Memory B cell (primary cell): ENCODE measurements at regions not wholly inside any gene's neighbourhood (a gene's known extent, or its start where the extent isn't known, plus 50 kb on each side); places are given as distances from the start of the nearest gene placed in this dataset.

Source experiments
- ATAC-seq: fragments of 150-1000 bp; cut with Tn5 transposase; 2 replicates; pipeline ENCODE4 v1.10.0; 2021; ENCODE audit warnings: low read depth, mild to moderate bottlenecking, moderate library complexity
- DNase-seq, 2 donors: peaks; one replicate each; pipeline ENCODE4 v3.0.0; 2022; ENCODE audit warnings: low spot score in 2 of 2
- H3K27ac Mint-ChIP-seq: one replicate; pipeline ENCODE4 v1.8.0; 2022; ENCODE audit warnings: mild to moderate bottlenecking, moderate library complexity, mixed read lengths
- H3K27me3 Mint-ChIP-seq: one replicate; pipeline ENCODE4 v1.8.0; 2022; ENCODE audit warnings: mixed read lengths
- H3K36me3 Mint-ChIP-seq: one replicate; pipeline ENCODE4 v1.8.0; 2022; ENCODE audit warnings: mild to moderate bottlenecking, mixed read lengths
- H3K4me1 Mint-ChIP-seq: one replicate; pipeline ENCODE4 v1.8.0; 2022; ENCODE audit warnings: mixed read lengths
- H3K4me3 Mint-ChIP-seq: one replicate; pipeline ENCODE4 v1.8.0; 2022; ENCODE audit warnings: mild to moderate bottlenecking, moderate library complexity, mixed read lengths
- H3K9me3 Mint-ChIP-seq: one replicate; pipeline ENCODE4 v1.8.0; 2022; ENCODE audit warnings: mixed read lengths

GRCh38 chr7:113825832-113826231, 93.0 kb downstream of the PPP1R3A start:
- Mint-ChIP-seq H3K27ac (no peak overlapping the region), H3K4me1 (no peaks in the 10 kb centered on the region), H3K27me3 (no peaks in the 10 kb centered on the region), H3K4me3 (no peak overlapping the region), H3K36me3 (no peaks in the 10 kb centered on the region), H3K9me3 (no peaks in the 10 kb centered on the region)
- DNase-seq (no peak), ATAC-seq (no peak)

- H3K27me3 Mint-ChIP-seq: no peaks in the 10 kb centered on the region
- H3K9me3 Mint-ChIP-seq: no peaks in the 10 kb centered on the region
- no peaks in the 10 kb centered on the region for H3K4me1 Mint-ChIP-seq
- no peak for DNase-seq
- H3K36me3 Mint-ChIP-seq: no peaks in the 10 kb centered on the region
- H3K4me3 Mint-ChIP-seq: no peak overlapping the region
- H3K27ac Mint-ChIP-seq: no peak overlapping the region
- ATAC-seq: no peak
These were observed 94.5 kb downstream of the PPP1R3A start for GRCh38 chr7:113824117-113824823.

- Mint-ChIP-seq H3K36me3 (no peaks in the 10 kb centered on the region), H3K4me3 (no peak overlapping the region), H3K9me3 (no peaks in the 10 kb centered on the region), H3K4me1 (no peaks in the 10 kb centered on the region), H3K27ac (no peak overlapping the region), H3K27me3 (no peaks in the 10 kb centered on the region)
- DNase-seq (no peak), ATAC-seq (no peak)
These were observed 99.3 kb downstream of the PPP1R3A start for GRCh38 chr7:113819474-113819873.

GRCh38 chr7:113816639-113817038, 102.2 kb downstream of the PPP1R3A start:
- ATAC-seq (no peak), DNase-seq (no peak)
- Mint-ChIP-seq H3K36me3 (no peaks in the 10 kb centered on the region), H3K4me3 (no peak overlapping the region), H3K27me3 (no peaks in the 10 kb centered on the region), H3K9me3 (no peaks in the 10 kb centered on the region), H3K4me1 (no peaks in the 10 kb centered on the region), H3K27ac (no peak overlapping the region)

- H3K9me3 Mint-ChIP-seq: no peaks in the 10 kb centered on the region
- no peak overlapping the region for H3K4me3 Mint-ChIP-seq
- H3K27ac Mint-ChIP-seq: no peak overlapping the region
- ATAC-seq (no peak), DNase-seq (no peak)
- H3K36me3 Mint-ChIP-seq: no peaks in the 10 kb centered on the region
- no peaks in the 10 kb centered on the region for H3K4me1 Mint-ChIP-seq
- H3K27me3 Mint-ChIP-seq: no peaks in the 10 kb centered on the region
These were observed 105.3 kb downstream of the PPP1R3A start for GRCh38 chr7:113813471-113813870.

- H3K9me3 Mint-ChIP-seq: no peaks in the 10 kb centered on the region
- no peak overlapping the region for H3K4me3 Mint-ChIP-seq
- ATAC-seq: no peak
- no peak for DNase-seq
- H3K27me3 Mint-ChIP-seq: no peaks in the 10 kb centered on the region
- no peak overlapping the region for H3K27ac Mint-ChIP-seq
- H3K4me1 Mint-ChIP-seq: no peaks in the 10 kb centered on the region
- no peaks in the 10 kb centered on the region for H3K36me3 Mint-ChIP-seq
These were observed 106.1 kb downstream of the PPP1R3A start for GRCh38 chr7:113812591-113813255.

- H3K4me3 Mint-ChIP-seq: no peak overlapping the region
- no peaks in the 10 kb centered on the region for H3K9me3 Mint-ChIP-seq
- no peaks in the 10 kb centered on the region for H3K27me3 Mint-ChIP-seq
- H3K4me1 Mint-ChIP-seq: no peaks in the 10 kb centered on the region
- no peak for ATAC-seq
- no peak for DNase-seq
- H3K36me3 Mint-ChIP-seq: no peaks in the 10 kb centered on the region
- H3K27ac Mint-ChIP-seq: no peak overlapping the region
These were observed 108.6 kb downstream of the PPP1R3A start for GRCh38 chr7:113810080-113810744.

GRCh38 chr7:113809581-113809980, 109.2 kb downstream of the PPP1R3A start:
- H3K4me1 Mint-ChIP-seq: no peaks in the 10 kb centered on the region
- DNase-seq (no peak), ATAC-seq (no peak)
- H3K4me3 Mint-ChIP-seq: no peak overlapping the region
- H3K27ac Mint-ChIP-seq: no peak overlapping the region
- no peaks in the 10 kb centered on the region for H3K36me3 Mint-ChIP-seq
- no peaks in the 10 kb centered on the region for H3K27me3 Mint-ChIP-seq
- H3K9me3 Mint-ChIP-seq: no peaks in the 10 kb centered on the region

- Mint-ChIP-seq H3K27ac (no peak overlapping the region), H3K9me3 (peaks cover 2% of the 10 kb centered on the region), H3K36me3 (no peaks in the 10 kb centered on the region), H3K4me1 (no peaks in the 10 kb centered on the region), H3K27me3 (no peaks in the 10 kb centered on the region), H3K4me3 (no peak overlapping the region)
- no peak for DNase-seq
- ATAC-seq: no peak
These were observed 112.0 kb downstream of the PPP1R3A start for GRCh38 chr7:113806633-113807327.

GRCh38 chr7:113805976-113806375, 112.8 kb downstream of the PPP1R3A start:
- H3K4me1 Mint-ChIP-seq: no peaks in the 10 kb centered on the region
- no peaks in the 10 kb centered on the region for H3K36me3 Mint-ChIP-seq
- no peak overlapping the region for H3K4me3 Mint-ChIP-seq
- peaks cover 2% of the 10 kb centered on the region for H3K9me3 Mint-ChIP-seq
- DNase-seq: no peak
- no peaks in the 10 kb centered on the region for H3K27me3 Mint-ChIP-seq
- no peak for ATAC-seq
- H3K27ac Mint-ChIP-seq: no peak overlapping the region

- Mint-ChIP-seq H3K9me3 (peaks cover 2% of the 10 kb centered on the region), H3K27ac (no peak overlapping the region), H3K36me3 (no peaks in the 10 kb centered on the region), H3K4me1 (no peaks in the 10 kb centered on the region), H3K27me3 (no peaks in the 10 kb centered on the region), H3K4me3 (no peak overlapping the region)
- ATAC-seq: no peak
- no peak for DNase-seq
These were observed 114.2 kb downstream of the PPP1R3A start for GRCh38 chr7:113804475-113805095.

- DNase-seq: no peak
- ATAC-seq: no peak
- no peaks in the 10 kb centered on the region for H3K36me3 Mint-ChIP-seq
- no peak overlapping the region for H3K4me3 Mint-ChIP-seq
- H3K27me3 Mint-ChIP-seq: no peaks in the 10 kb centered on the region
- peaks cover 2% of the 10 kb centered on the region for H3K9me3 Mint-ChIP-seq
- no peaks in the 10 kb centered on the region for H3K4me1 Mint-ChIP-seq
- H3K27ac Mint-ChIP-seq: no peak overlapping the region
These were observed 117.1 kb downstream of the PPP1R3A start for GRCh38 chr7:113801751-113802150.

GRCh38 chr7:113800826-113801225, 118.0 kb downstream of the PPP1R3A start:
- ATAC-seq (no peak), DNase-seq (no peak)
- H3K27ac Mint-ChIP-seq: no peak overlapping the region
- H3K4me1 Mint-ChIP-seq: no peaks in the 10 kb centered on the region
- no peaks in the 10 kb centered on the region for H3K27me3 Mint-ChIP-seq
- H3K9me3 Mint-ChIP-seq: peaks cover 2% of the 10 kb centered on the region
- H3K36me3 Mint-ChIP-seq: no peaks in the 10 kb centered on the region
- H3K4me3 Mint-ChIP-seq: no peak overlapping the region

- no peak overlapping the region for H3K4me3 Mint-ChIP-seq
- no peak for ATAC-seq
- no peaks in the 10 kb centered on the region for H3K27me3 Mint-ChIP-seq
- no peaks in the 10 kb centered on the region for H3K36me3 Mint-ChIP-seq
- H3K27ac Mint-ChIP-seq: no peak overlapping the region
- peaks cover 5% of the 10 kb centered on the region for H3K9me3 Mint-ChIP-seq
- no peaks in the 10 kb centered on the region for H3K4me1 Mint-ChIP-seq
- no peak for DNase-seq
These were observed 118.9 kb downstream of the PPP1R3A start for GRCh38 chr7:113799896-113800295.
